GM13976 (cell line): ENCODE measurements at regions not wholly inside any gene's neighbourhood (a gene's known extent, or its start where the extent isn't known, plus 50 kb on each side); places are given as distances from the start of the nearest gene placed in this dataset.

Experiments used
- DNase-seq: peaks from one replicate; pipeline ENCODE4 v3.0.0; 2012; ENCODE audit warnings: low spot score
- CTCF ChIP-seq: IDR thresholded peaks from 2 replicates; pipeline ENCODE4 v1.5.1; 2012; ENCODE audit warnings: borderline replicate concordance, mild to moderate bottlenecking; ENCODE audit not compliant: insufficient read depth; ENCODE audit errors: extremely low read depth, missing control alignments, control extremely low read depth
- in situ Hi-C: fragments of 300-500 bp; cut with MboI; formaldehyde crosslinking; loops from one replicate; pipeline ENCODE4 v1.12.0; 2022; ENCODE audit warnings: low sequenced_read_pairs, mixed read lengths, inconsistent platforms; ENCODE audit not compliant: unreplicated experiment

DNA sequence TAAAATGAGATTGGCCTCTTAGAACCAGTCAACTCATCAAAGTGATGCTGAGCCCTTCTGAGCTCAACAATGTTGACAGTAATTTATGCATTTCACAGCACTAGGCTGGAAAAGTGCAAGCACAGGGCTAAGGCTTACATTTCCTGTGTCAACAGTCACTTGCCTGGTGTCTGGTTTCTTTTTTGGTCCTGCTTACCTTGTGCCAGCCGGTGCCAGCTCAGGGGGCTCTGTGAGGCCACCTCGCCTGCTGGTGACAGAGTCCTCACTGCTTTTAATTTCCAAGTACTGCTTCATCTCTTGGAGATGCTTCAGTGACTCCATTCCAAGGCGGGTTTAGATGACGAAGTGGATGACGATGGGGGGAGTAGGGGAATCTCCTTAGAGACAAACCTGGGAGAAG, 53.1 kb upstream of the KCNA1 start:
- no peak for DNase-seq
- in situ Hi-C loops, result loop anchor here (5.0 kb wide), 1 partner anchor 151 kb away; no protein-coding TSS in a partner anchor
- no peak for TF ChIP-seq CTCF

GRCh38 chr12:4857472-4858291, 52.0 kb upstream of the KCNA1 start:
- in situ Hi-C loops, result loop anchor here (5.0 kb wide), 1 partner anchor 150 kb away; no protein-coding TSS in a partner anchor
- peak; percentile 83 for TF ChIP-seq CTCF
- peak; percentile 82 for DNase-seq

- in situ Hi-C loops, result loop anchor here (5.0 kb wide), 1 partner anchor 149 kb away; no protein-coding TSS in a partner anchor
Observed at GRCh38 chr12:4858386-4858785, 51.3 kb upstream of the KCNA1 start.

GRCh38 chr12:4859478-4860210, 50.1 kb upstream of the KCNA1 start:
- no peak for TF ChIP-seq CTCF
- in situ Hi-C loops, result loop anchor here (5.0 kb wide), 1 partner anchor 148 kb away; no protein-coding TSS in a partner anchor
- peak; percentile 64 for DNase-seq

More at GRCh38 chr12:4858386-4858785, 51.3 kb upstream of the KCNA1 start:
- DNase-seq, result no peak
- no peak for TF ChIP-seq CTCF
